ENCODE measurements at regions not wholly inside any gene's neighbourhood (a gene's known extent, or its start where the extent isn't known, plus 50 kb on each side); places are given as distances from the start of the nearest gene placed in this dataset.

DNA sequence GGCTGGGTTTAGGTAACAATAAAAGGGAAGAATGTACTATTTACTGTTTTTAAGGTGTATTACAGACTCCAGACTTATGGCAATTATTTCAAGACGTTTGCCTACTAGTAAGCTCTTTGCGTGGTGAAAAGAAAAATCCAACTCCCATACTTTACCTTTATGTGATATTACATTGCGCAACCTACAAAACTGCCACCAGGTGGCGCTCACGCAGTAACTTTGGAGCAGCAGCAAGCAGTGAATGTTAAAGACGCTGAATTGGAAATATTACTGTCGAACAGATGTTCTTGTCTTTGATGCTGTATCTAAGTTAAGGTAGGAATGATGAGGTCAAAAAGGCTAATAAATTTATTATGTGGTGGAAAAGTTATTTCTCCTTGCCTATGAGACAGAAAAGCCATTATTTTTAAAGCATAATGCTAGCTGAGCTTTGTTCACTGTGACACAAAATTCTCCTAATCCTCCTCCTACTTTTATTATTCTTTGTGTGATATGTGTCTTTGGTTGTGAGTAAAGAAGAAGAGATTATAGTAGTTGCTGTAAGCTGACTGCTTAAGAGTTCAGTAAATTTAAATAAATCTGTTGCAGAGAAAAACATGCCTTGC, 1099.8 kb upstream of the TENM3 start:
- no peaks in the 10 kb centered on the region for H3K27me3 ChIP-seq
- no peaks in the 10 kb centered on the region for H3K4me1 ChIP-seq
- 0% methylated on average over 7 of the region's 7 CpGs for WGBS, 2 donors
- intact Hi-C loops (cut with DNase I; ENCODE audit: low total_unique reads) = no loop called here
- no peak for TF ChIP-seq POLR2A (IDR thresholded peaks at IDR 0.05)
- TF ChIP-seq, protein P1, sequence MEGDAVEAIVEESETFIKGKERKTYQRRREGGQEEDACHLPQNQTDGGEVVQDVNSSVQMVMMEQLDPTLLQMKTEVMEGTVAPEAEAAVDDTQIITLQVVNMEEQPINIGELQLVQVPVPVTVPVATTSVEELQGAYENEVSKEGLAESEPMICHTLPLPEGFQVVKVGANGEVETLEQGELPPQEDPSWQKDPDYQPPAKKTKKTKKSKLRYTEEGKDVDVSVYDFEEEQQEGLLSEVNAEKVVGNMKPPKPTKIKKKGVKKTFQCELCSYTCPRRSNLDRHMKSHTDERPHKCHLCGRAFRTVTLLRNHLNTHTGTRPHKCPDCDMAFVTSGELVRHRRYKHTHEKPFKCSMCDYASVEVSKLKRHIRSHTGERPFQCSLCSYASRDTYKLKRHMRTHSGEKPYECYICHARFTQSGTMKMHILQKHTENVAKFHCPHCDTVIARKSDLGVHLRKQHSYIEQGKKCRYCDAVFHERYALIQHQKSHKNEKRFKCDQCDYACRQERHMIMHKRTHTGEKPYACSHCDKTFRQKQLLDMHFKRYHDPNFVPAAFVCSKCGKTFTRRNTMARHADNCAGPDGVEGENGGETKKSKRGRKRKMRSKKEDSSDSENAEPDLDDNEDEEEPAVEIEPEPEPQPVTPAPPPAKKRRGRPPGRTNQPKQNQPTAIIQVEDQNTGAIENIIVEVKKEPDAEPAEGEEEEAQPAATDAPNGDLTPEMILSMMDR (IDR thresholded peaks at IDR 0.05) = peak; percentile 73 to 97 (median 90)
- no peak overlapping the region for H3K4me3 ChIP-seq
- no peaks in the 10 kb centered on the region for H3K9me3 ChIP-seq
- no peaks in the 10 kb centered on the region for H3K36me3 ChIP-seq (ENCODE audit: low read depth, missing control alignments)
- no peak overlapping the region for H3K27ac ChIP-seq
- DNase-seq = peak; percentile 93

DNA sequence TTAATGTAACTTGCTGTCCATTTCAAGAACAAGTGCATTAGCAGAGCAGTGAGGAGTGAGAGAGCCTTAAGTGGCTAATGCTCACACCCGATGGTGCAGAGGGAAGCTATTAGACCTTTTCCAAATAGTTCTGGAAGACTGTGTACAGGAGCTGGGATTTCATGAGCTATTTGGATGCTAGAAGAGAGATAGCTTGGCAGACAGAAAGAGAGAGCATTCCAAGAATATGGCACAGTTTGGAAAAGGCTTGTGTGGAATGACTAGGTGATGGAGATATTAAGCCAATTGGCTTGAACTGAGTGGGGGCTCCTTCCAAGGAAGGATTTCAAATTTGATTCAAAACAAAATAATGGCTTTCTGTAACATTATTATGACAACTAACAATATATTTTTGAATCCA, 1097.2 kb upstream of the TENM3 start:
- Histone ChIP-seq H3K27me3 (no peaks in the 10 kb centered on the region), H3K27ac (no peak overlapping the region), H3K36me3 (ENCODE audit: low read depth, missing control alignments) (no peaks in the 10 kb centered on the region), H3K4me3 (no peak overlapping the region), H3K9me3 (no peaks in the 10 kb centered on the region), H3K4me1 (no peaks in the 10 kb centered on the region)
- no peak for DNase-seq
- WGBS, 2 donors = 33 to 66% methylated on average over 1 of the region's 1 CpG
- TF ChIP-seq, protein P1 (IDR thresholded peaks at IDR 0.05) = no peak
- no peak for TF ChIP-seq POLR2A (IDR thresholded peaks at IDR 0.05)
- intact Hi-C loops (cut with DNase I; ENCODE audit: low total_unique reads) = no loop called here

DNA sequence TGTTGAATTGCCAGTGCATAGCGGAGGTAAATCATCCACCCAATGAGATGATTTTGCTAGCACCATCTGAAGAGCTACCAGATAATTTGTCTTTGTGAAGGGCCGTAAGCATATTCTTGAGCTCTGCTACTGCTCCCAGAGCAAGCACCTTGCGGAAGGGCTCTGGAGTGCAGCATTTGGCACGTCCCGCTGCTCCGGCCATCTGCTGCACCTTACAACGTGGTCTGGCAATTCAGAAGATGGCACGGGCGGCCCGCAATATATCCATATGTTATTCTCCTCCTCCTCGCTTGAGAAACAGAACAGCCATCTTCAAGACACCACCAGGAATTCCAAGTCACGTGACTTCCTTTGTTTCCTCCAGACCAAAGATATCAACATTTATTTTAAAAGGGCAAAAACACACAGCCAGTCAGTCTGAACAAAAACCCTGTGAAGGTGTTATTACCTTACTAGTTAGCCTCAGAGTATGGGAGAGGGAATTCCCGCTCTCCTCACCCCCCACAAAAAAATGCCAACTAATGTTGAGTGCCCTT, 1095.7 kb upstream of the TENM3 start:
- intact Hi-C loops (cut with DNase I; ENCODE audit: low total_unique reads) = no loop called here
- Histone ChIP-seq H3K27ac (no peak overlapping the region), H3K4me3 (no peak overlapping the region), H3K9me3 (no peaks in the 10 kb centered on the region), H3K36me3 (ENCODE audit: low read depth, missing control alignments) (no peaks in the 10 kb centered on the region), H3K4me1 (no peaks in the 10 kb centered on the region), H3K27me3 (no peaks in the 10 kb centered on the region)
- TF ChIP-seq, protein P1 (IDR thresholded peaks at IDR 0.05) = no peak
- TF ChIP-seq POLR2A (IDR thresholded peaks at IDR 0.05) = no peak
- 61 to 70% methylated on average over 13 of the region's 13 CpGs for WGBS, 2 donors
- DNase-seq = no peak

DNA sequence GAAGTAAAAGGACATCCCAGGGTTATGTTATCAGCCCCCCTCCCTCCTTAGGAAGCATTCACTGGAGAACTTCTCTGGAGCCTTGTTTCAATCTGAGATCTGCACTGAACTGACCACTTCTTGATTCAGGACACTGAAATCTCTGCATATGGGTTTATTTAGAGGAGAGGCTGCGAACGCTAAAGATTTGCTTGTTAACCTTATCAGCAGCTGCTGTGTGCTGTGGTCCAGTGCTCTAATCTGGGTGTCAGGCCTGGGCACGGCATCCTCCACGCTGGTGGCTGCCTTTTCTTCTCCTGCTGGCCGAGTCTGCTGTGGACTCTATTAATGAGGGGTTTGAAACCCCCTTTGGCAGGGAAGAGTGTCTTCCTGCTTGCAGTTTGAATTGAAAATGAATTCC, 1094.7 kb upstream of the TENM3 start:
- intact Hi-C loops (cut with DNase I; ENCODE audit: low total_unique reads) = no loop called here
- no peak overlapping the region for H3K4me3 ChIP-seq
- no peaks in the 10 kb centered on the region for H3K27me3 ChIP-seq
- no peaks in the 10 kb centered on the region for H3K36me3 ChIP-seq (ENCODE audit: low read depth, missing control alignments)
- H3K4me1 ChIP-seq = no peaks in the 10 kb centered on the region
- TF ChIP-seq, protein P1 (IDR thresholded peaks at IDR 0.05) = no peak
- no peak for TF ChIP-seq POLR2A (IDR thresholded peaks at IDR 0.05)
- no peaks in the 10 kb centered on the region for H3K9me3 ChIP-seq
- H3K27ac ChIP-seq = no peak overlapping the region
- DNase-seq = no peak
- 37 to 49% methylated on average over 5 of the region's 5 CpGs for WGBS, 2 donors

DNA sequence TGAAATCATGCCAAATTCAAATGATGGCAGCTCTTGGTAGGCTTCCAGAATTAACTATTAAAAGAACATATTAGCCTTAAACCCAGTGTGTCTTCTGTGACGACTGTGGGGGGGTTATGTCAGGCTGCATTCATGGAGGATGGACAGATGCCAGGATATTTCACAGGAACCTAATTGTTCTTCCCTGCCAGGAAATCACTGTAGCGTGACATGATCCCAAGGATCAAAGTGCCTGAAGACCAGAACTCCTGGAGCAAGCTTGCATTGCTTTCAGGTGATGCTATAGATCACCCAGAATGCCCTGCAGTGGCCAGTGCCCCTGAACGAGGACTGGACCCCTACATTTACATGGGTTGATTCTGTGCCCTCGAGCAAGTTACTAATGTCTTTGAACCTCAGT, 1093.0 kb upstream of the TENM3 start:
- TF ChIP-seq, protein P1 (IDR thresholded peaks at IDR 0.05) = no peak
- no peak for TF ChIP-seq POLR2A (IDR thresholded peaks at IDR 0.05)
- Histone ChIP-seq H3K27ac (no peak overlapping the region), H3K9me3 (no peaks in the 10 kb centered on the region), H3K4me3 (no peak overlapping the region), H3K36me3 (ENCODE audit: low read depth, missing control alignments) (no peaks in the 10 kb centered on the region), H3K27me3 (no peaks in the 10 kb centered on the region), H3K4me1 (no peaks in the 10 kb centered on the region)
- WGBS, 2 donors = 62 to 80% methylated on average over 4 of the region's 4 CpGs
- no peak for DNase-seq
- intact Hi-C loops (cut with DNase I; ENCODE audit: low total_unique reads) = no loop called here
